Suprapubic skin (tissue), 4 donors: ENCODE measurements at regions not wholly inside any gene's neighbourhood (a gene's known extent, or its start where the extent isn't known, plus 50 kb on each side); places are given as distances from the start of the nearest gene placed in this dataset.

Source experiments
- DNase-seq, 2 donors: peaks; one replicate each; pipeline ENCODE4 v3.0.0-alpha.2; 2019; ENCODE audit warnings: low spot score in 2 of 2
- H3K27ac ChIP-seq: fragments of 200-600 bp; sonication (generic); one replicate; pipeline ENCODE4 v1.5.1; 2019
- H3K27me3 ChIP-seq: fragments of 200-600 bp; sonication (generic); one replicate; pipeline ENCODE4 v1.5.1; 2019
- H3K36me3 ChIP-seq: fragments of 200-600 bp; sonication (generic); one replicate; pipeline ENCODE4 v1.5.1; 2019
- H3K4me1 ChIP-seq: fragments of 200-600 bp; sonication (generic); one replicate; pipeline ENCODE4 v1.5.1; 2019
- H3K4me3 ChIP-seq: fragments of 200-600 bp; sonication (generic); one replicate; pipeline ENCODE4 v1.5.1; 2019; ENCODE audit warnings: mild to moderate bottlenecking
- H3K9me3 ChIP-seq: fragments of 200-600 bp; sonication (generic); one replicate; pipeline ENCODE4 v1.5.1; 2019
- CTCF ChIP-seq, 2 donors: fragments of 200-600 bp in 1 of 2; fragments of 450-650 bp in 1 of 2; sonication (generic) in 1 of 2; IDR thresholded peaks; one replicate each; pipeline ENCODE4 v1.5.1; 2016 to 2019; ENCODE audit warnings: antibody characterized with exemption in 2 of 2, mild to moderate bottlenecking in 1 of 2, moderate library complexity in 1 of 2
- EP300 ChIP-seq: sonication (generic); formaldehyde crosslinking; IDR thresholded peaks from one replicate; pipeline ENCODE4 v1.6.1; 2017; ENCODE audit warnings: antibody characterized with exemption
- POLR2A ChIP-seq, 2 donors: fragments of 450-650 bp; IDR thresholded peaks; one replicate each; pipeline ENCODE4 v1.6.1; 2017; ENCODE audit warnings: antibody characterized with exemption in 2 of 2, mild to moderate bottlenecking in 2 of 2, moderate library complexity in 2 of 2
- POLR2AphosphoS5 ChIP-seq, 3 donors: sonication (generic); formaldehyde crosslinking; IDR thresholded peaks; one replicate each; pipeline ENCODE4 v1.6.1; 2017; ENCODE audit warnings: antibody characterized with exemption in 3 of 3
- WGBS: methylation state at CpG from one replicate; pipeline ENCODE4 v1.1.5; 2018; 5-methylcytosine and 5-hydroxymethylcytosine counted together

DNA sequence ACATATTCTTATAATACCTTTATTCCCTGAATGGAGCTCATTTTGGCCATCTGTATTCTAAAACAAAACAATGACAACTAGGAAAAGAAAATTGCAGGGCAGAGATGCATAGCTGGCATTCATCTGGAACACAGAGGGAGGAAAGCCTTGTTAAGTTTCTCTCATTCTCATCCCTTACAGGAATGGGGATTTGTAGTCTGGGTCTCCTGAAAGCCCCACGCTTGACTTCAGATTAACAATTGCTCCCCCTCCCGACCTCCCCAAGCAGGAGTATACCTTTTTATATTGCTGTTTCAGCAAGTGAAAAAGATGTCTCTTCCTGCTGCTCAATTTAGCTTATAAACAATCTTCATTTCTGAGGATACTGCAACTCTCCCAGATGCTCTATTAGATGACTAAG is 812.1 kb downstream of the EFNA5 start:
- no peaks in the 10 kb centered on the region for H3K36me3 ChIP-seq
- H3K27me3 ChIP-seq: no peaks in the 10 kb centered on the region
- H3K9me3 ChIP-seq: no peaks in the 10 kb centered on the region
- 59% methylated on average over 2 of the region's 2 CpGs for WGBS
- no peak for DNase-seq
- no peak overlapping the region for H3K27ac ChIP-seq
- H3K4me3 ChIP-seq: no peak overlapping the region
- H3K4me1 ChIP-seq: no peaks in the 10 kb centered on the region
- TF ChIP-seq EP300 (no peak), POLR2A (IDR thresholded peaks at IDR 0.05) (no peak), CTCF (IDR thresholded peaks at IDR 0.05) (no peak), POLR2AphosphoS5 (IDR thresholded peaks at IDR 0.05) (no peak)

GRCh38 chr5:106854922-106855321 is 815.8 kb downstream of the EFNA5 start:
- 84% methylated on average over 3 of the region's 3 CpGs for WGBS
- H3K36me3 ChIP-seq: no peaks in the 10 kb centered on the region
- H3K27me3 ChIP-seq: no peaks in the 10 kb centered on the region
- no peaks in the 10 kb centered on the region for H3K9me3 ChIP-seq
- H3K4me3 ChIP-seq: no peak overlapping the region
- no peak for TF ChIP-seq CTCF (IDR thresholded peaks at IDR 0.05)
- TF ChIP-seq POLR2AphosphoS5 (IDR thresholded peaks at IDR 0.05): no peak
- no peak for TF ChIP-seq EP300
- TF ChIP-seq POLR2A (IDR thresholded peaks at IDR 0.05): no peak
- H3K4me1 ChIP-seq: no peaks in the 10 kb centered on the region
- DNase-seq: no peak
- no peak overlapping the region for H3K27ac ChIP-seq

DNA sequence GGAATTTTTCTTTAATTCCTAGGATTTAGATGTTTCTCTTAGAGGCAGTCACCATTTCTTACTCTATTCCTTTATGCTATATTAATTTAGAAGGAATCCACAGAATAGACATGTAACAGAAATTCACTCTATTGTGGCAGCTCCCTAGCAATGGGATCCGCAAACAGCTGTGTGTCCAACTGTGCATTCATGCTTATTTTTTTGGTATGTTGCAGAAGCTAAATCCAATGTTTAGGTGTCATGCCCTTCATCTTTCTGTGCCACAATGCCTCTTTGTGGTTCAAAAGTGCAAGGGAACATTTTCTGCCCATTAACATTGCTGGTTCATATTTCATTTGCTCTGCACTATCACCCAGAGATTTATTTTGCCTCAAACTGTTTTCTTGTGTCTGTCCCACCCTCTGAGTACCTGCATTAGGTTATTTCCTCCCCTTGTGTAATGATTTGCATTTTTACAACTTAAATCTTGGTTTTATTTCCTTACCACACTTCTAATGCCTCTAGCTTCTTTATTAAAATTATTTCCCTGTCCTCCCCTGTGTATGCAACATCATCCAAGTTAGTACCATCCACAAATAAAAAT is 816.5 kb downstream of the EFNA5 start:
- DNase-seq: no peak
- H3K36me3 ChIP-seq: no peaks in the 10 kb centered on the region
- H3K4me3 ChIP-seq: no peak overlapping the region
- H3K4me1 ChIP-seq: no peaks in the 10 kb centered on the region
- H3K27ac ChIP-seq: no peak overlapping the region
- no peaks in the 10 kb centered on the region for H3K9me3 ChIP-seq
- TF ChIP-seq POLR2A (IDR thresholded peaks at IDR 0.05): no peak
- no peak for TF ChIP-seq POLR2AphosphoS5 (IDR thresholded peaks at IDR 0.05)
- no peak for TF ChIP-seq CTCF (IDR thresholded peaks at IDR 0.05)
- TF ChIP-seq EP300: no peak
- 93% methylated on average over 1 of the region's 1 CpG for WGBS
- no peaks in the 10 kb centered on the region for H3K27me3 ChIP-seq

DNA sequence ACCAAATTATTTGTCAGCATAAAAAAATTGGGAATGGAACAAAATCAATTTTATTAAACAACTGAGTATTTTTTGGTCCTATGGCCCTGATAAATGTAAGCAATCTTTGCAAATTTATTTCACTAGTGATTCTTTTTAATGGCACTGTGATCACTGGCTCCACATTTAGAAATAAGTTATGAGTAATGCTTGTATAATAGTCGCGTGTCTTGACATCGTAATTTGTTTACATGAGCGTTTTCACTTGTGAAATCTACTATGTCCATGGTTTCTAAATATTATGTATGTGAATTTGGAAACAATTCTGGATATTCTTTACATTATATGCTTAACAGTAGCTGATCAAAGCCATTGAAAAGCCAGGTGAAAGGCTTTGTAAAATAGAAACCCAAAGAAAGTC is 817.5 kb downstream of the EFNA5 start:
- no peaks in the 10 kb centered on the region for H3K36me3 ChIP-seq
- H3K4me1 ChIP-seq: no peaks in the 10 kb centered on the region
- TF ChIP-seq CTCF (IDR thresholded peaks at IDR 0.05) (no peak), POLR2A (IDR thresholded peaks at IDR 0.05) (no peak), POLR2AphosphoS5 (IDR thresholded peaks at IDR 0.05) (no peak), EP300 (no peak)
- no peak overlapping the region for H3K27ac ChIP-seq
- DNase-seq: no peak
- H3K9me3 ChIP-seq: no peaks in the 10 kb centered on the region
- whole genome bisulfite sequencing: 68% methylated on average over 4 of the region's 4 CpGs
- no peak overlapping the region for H3K4me3 ChIP-seq
- no peaks in the 10 kb centered on the region for H3K27me3 ChIP-seq

GRCh38 chr5:106849266-106849665 is 821.5 kb downstream of the EFNA5 start:
- Histone ChIP-seq H3K4me1 (no peaks in the 10 kb centered on the region), H3K4me3 (no peak overlapping the region), H3K27ac (no peak overlapping the region), H3K9me3 (no peaks in the 10 kb centered on the region), H3K27me3 (no peaks in the 10 kb centered on the region), H3K36me3 (no peaks in the 10 kb centered on the region)
- WGBS: 86% methylated on average over 3 of the region's 3 CpGs
- TF ChIP-seq POLR2AphosphoS5 (IDR thresholded peaks at IDR 0.05) (no peak), EP300 (no peak), CTCF (IDR thresholded peaks at IDR 0.05) (no peak), POLR2A (IDR thresholded peaks at IDR 0.05) (no peak)
- DNase-seq: no peak
